Kidney (tissue), 13 donors: ENCODE measurements at regions not wholly inside any gene's neighbourhood (a gene's known extent, or its start where the extent isn't known, plus 50 kb on each side); places are given as distances from the start of the nearest gene placed in this dataset.

Experiments
- DNase-seq, 5 donors: peaks; one replicate each; pipeline ENCODE4 v3.0.0-alpha.2; 2013 to 2020
- FAIRE-seq: peaks from 2 replicates; lab custom pipeline; 2012; peaks lifted over from hg19 to GRCh38; lab: Jason Lieb, UNC
- H3K27ac ChIP-seq, 2 donors: one replicate each; pipeline ENCODE4 v1.7.0; 2013; ENCODE audit warnings: low read depth in 2 of 2, low read length in 2 of 2, inconsistent platforms in 1 of 2
- H3K27me3 ChIP-seq: one replicate; pipeline ENCODE4 v1.7.1; 2013; ENCODE audit warnings: low read length, inconsistent platforms; ENCODE audit not compliant: control insufficient read depth, insufficient read depth
- H3K36me3 ChIP-seq, 3 donors: one replicate each; pipeline versions ENCODE4 v1.7.0 to v1.7.1; 2013; ENCODE audit warnings: low read length in 3 of 3, control low read depth in 1 of 3, inconsistent platforms in 1 of 3; ENCODE audit not compliant: insufficient read depth in 3 of 3, control insufficient read depth in 2 of 3
- H3K4me1 ChIP-seq, 3 donors: one replicate each; pipeline versions ENCODE4 v1.7.0 to v1.7.1; 2013; ENCODE audit warnings: low read length in 3 of 3, inconsistent platforms in 1 of 3, low read depth in 1 of 3; ENCODE audit not compliant: control insufficient read depth in 2 of 3, insufficient read depth in 2 of 3
- H3K4me3 ChIP-seq, 3 donors: one replicate each; pipeline versions ENCODE4 v1.7.0 to v1.8.1; 2013; ENCODE audit warnings: low read length in 3 of 3, control low read depth in 1 of 3, inconsistent platforms in 1 of 3
- H3K9ac ChIP-seq, 3 donors: one replicate each; pipeline versions ENCODE4 v1.7.0 to v1.7.1; 2013; ENCODE audit warnings: low read length in 3 of 3, control low read depth in 1 of 3, inconsistent platforms in 1 of 3
- H3K9me3 ChIP-seq, 3 donors: one replicate each; pipeline versions ENCODE4 v1.7.0 to v1.7.1; 2013; ENCODE audit warnings: low read length in 3 of 3, control low read depth in 1 of 3, inconsistent platforms in 1 of 3; ENCODE audit not compliant: control insufficient read depth in 2 of 3, insufficient read depth in 1 of 3
- intact Hi-C: fragments of 100-400 bp; cut with DNase I; formaldehyde crosslinking; loops from one replicate; pipeline ENCODE4 v1.11.1; 2022
- TF ChIP-seq, protein P1 (sequence below): IDR thresholded peaks from 3 replicates; pipeline ENCODE4 v1.5.1; 2012; ENCODE audit warnings: mild to moderate bottlenecking, moderate library complexity, borderline replicate concordance; ENCODE audit not compliant: insufficient read depth; ENCODE audit errors: extremely low read depth
- donor health status: control.
- donor health status: control.
- donor health status: control.
- donor health status: control.
- donor health status: control.
- donor health status: DM: yes; HTN: yes; CAD: no.
- donor health status: Normal renal cell carcinoma (clear cell type).

DNA sequence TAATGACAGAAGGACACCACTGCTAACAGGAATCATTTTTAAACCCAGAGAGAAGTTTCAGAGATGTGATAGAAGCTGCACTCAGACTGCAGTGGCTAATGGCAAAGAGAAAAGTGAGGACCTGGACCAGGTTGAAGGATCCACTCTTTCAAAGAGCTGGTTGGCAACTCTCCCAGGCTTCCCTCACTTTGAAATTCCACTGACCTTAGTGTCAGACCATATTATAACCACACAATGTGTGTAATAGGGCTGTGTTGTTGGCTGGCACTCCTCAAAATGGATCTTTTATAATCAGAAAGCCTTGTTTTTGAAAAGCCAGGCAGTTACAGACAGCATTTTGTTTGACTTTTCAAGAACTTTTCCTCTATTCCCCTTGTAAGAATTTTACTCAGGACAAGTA is 280.7 kb downstream of the PRELID2 start:
- Histone ChIP-seq H3K27me3 (no peaks in the 10 kb centered on the region), H3K9me3 (no peaks in the 10 kb centered on the region), H3K4me3 (no peak overlapping the region), H3K4me1 (no peaks in the 10 kb centered on the region), H3K36me3 (no peaks in the 10 kb centered on the region), H3K9ac (no peak overlapping the region), H3K27ac (no peak overlapping the region)
- DNase-seq: no peak
- no peak for FAIRE-seq
- intact Hi-C loops: no loop called here
- TF ChIP-seq, protein P1, sequence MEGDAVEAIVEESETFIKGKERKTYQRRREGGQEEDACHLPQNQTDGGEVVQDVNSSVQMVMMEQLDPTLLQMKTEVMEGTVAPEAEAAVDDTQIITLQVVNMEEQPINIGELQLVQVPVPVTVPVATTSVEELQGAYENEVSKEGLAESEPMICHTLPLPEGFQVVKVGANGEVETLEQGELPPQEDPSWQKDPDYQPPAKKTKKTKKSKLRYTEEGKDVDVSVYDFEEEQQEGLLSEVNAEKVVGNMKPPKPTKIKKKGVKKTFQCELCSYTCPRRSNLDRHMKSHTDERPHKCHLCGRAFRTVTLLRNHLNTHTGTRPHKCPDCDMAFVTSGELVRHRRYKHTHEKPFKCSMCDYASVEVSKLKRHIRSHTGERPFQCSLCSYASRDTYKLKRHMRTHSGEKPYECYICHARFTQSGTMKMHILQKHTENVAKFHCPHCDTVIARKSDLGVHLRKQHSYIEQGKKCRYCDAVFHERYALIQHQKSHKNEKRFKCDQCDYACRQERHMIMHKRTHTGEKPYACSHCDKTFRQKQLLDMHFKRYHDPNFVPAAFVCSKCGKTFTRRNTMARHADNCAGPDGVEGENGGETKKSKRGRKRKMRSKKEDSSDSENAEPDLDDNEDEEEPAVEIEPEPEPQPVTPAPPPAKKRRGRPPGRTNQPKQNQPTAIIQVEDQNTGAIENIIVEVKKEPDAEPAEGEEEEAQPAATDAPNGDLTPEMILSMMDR: no peak

- Histone ChIP-seq H3K9me3 (no peaks in the 10 kb centered on the region), H3K4me1 (no peaks in the 10 kb centered on the region), H3K27ac (no peak overlapping the region), H3K4me3 (no peak overlapping the region), H3K27me3 (no peaks in the 10 kb centered on the region), H3K36me3 (no peaks in the 10 kb centered on the region), H3K9ac (no peak overlapping the region)
- no peak for DNase-seq
- FAIRE-seq: no peak
- TF ChIP-seq, protein P1: no peak
- intact Hi-C loops: no loop called here
These were observed 282.0 kb downstream of the PRELID2 start for GRCh38 chr5:145553177-145553576.

DNA sequence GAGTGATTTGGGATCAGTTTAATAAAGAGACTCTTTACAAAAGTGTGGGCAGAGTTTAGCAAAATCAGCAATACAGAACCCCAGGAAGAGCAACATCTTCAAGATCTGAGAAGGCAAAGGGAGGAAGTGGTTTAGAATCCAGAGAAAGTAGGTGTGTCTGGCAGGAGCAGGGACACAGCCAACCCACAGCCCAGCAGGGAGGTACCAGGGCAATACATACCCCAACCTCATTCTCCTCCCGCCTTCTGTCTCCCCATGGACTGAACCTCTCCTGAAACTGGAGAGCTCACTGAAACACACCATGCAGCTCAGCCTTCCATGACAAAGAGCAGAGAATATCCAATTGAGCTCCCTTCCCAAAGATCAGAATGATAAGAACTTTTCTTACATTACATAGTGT is 283.4 kb downstream of the PRELID2 start:
- TF ChIP-seq, protein P1: no peak
- FAIRE-seq (no peak), DNase-seq (no peak)
- Histone ChIP-seq H3K9me3 (no peaks in the 10 kb centered on the region), H3K27ac (no peak overlapping the region), H3K27me3 (no peaks in the 10 kb centered on the region), H3K4me3 (no peak overlapping the region), H3K9ac (no peak overlapping the region), H3K4me1 (no peaks in the 10 kb centered on the region), H3K36me3 (no peaks in the 10 kb centered on the region)
- intact Hi-C loops: no loop called here

- no peak overlapping the region for H3K27ac ChIP-seq
- no peaks in the 10 kb centered on the region for H3K4me1 ChIP-seq
- H3K4me3 ChIP-seq: no peak overlapping the region
- H3K36me3 ChIP-seq: no peaks in the 10 kb centered on the region
- H3K9me3 ChIP-seq: no peaks in the 10 kb centered on the region
- intact Hi-C loops: no loop called here
- no peaks in the 10 kb centered on the region for H3K27me3 ChIP-seq
- no peak overlapping the region for H3K9ac ChIP-seq
- DNase-seq (peak in 1 of 5 donors; percentile 7), FAIRE-seq (no peak)
- TF ChIP-seq, protein P1: no peak
These were observed 287.0 kb downstream of the PRELID2 start for GRCh38 chr5:145548097-145548496.
